Epithelial cell of esophagus (primary cell): ENCODE measurements at regions not wholly inside any gene's neighbourhood (a gene's known extent, or its start where the extent isn't known, plus 50 kb on each side); places are given as distances from the start of the nearest gene placed in this dataset.
"Not testable (repeated sequence)": the region's sequence is repeated elsewhere in the genome, so short reads cannot be mapped to it uniquely, and the experiment has no call there.

Experiments
- DNase-seq: peaks from one replicate; pipeline ENCODE4 v3.0.0; 2010; ENCODE audit warnings: low read depth
- H3K4me3 ChIP-seq: 2 replicates; pipeline ENCODE4 v1.5.1; 2011; ENCODE audit warnings: mild to moderate bottlenecking, low read length, control low read depth
- TF ChIP-seq, protein P1 (sequence below): IDR thresholded peaks from 2 replicates; pipeline ENCODE4 v1.5.1; 2011; ENCODE audit warnings: low read depth, mild to moderate bottlenecking, low read length, control low read depth, inconsistent platforms; ENCODE audit not compliant: insufficient read depth; ENCODE audit errors: missing control alignments

DNA sequence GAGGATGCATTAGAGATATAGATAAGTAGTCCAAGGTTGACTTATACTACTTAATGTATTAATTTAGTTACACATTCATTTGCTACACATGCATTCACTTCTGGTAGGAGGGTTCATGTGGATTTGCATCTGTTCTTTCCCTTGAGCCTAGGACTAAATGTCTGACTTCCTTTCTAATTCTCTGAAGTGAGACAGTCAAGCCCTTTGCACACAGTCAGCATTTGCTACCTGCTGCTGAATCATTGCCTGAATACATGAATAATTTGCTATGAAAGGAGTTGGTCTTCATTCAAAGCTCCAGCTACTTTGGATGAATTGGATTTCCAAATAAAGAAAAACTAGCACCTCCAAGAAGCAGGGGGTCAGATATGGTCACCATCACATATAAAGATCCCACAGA lies 154.8 kb upstream of the DAB1 start:
- TF ChIP-seq, protein P1, sequence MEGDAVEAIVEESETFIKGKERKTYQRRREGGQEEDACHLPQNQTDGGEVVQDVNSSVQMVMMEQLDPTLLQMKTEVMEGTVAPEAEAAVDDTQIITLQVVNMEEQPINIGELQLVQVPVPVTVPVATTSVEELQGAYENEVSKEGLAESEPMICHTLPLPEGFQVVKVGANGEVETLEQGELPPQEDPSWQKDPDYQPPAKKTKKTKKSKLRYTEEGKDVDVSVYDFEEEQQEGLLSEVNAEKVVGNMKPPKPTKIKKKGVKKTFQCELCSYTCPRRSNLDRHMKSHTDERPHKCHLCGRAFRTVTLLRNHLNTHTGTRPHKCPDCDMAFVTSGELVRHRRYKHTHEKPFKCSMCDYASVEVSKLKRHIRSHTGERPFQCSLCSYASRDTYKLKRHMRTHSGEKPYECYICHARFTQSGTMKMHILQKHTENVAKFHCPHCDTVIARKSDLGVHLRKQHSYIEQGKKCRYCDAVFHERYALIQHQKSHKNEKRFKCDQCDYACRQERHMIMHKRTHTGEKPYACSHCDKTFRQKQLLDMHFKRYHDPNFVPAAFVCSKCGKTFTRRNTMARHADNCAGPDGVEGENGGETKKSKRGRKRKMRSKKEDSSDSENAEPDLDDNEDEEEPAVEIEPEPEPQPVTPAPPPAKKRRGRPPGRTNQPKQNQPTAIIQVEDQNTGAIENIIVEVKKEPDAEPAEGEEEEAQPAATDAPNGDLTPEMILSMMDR: no peak
- DNase-seq: no peak
- no peak overlapping the region for H3K4me3 ChIP-seq

DNA sequence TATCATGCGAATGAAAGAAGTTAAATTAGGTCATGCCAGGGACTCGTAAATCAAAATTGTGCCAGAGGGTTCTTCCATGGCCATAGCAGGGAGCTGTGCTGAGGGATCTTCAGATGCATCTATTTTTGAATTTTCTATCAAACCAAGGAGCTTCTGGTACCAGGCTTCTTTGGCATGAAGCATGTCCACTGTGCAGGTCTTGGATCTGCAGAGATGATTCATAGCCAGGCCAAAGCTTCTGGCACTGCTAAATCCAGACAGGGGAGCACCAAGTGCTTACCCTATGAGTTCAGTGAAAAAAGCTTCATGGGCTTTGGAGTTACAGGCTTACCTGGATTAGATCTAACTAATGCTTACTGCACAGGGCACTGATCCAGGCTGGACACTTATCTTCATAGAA lies 154.2 kb upstream of the DAB1 start:
- TF ChIP-seq, protein P1: no peak
- no peak for DNase-seq
- H3K4me3 ChIP-seq: no peak overlapping the region

DNA sequence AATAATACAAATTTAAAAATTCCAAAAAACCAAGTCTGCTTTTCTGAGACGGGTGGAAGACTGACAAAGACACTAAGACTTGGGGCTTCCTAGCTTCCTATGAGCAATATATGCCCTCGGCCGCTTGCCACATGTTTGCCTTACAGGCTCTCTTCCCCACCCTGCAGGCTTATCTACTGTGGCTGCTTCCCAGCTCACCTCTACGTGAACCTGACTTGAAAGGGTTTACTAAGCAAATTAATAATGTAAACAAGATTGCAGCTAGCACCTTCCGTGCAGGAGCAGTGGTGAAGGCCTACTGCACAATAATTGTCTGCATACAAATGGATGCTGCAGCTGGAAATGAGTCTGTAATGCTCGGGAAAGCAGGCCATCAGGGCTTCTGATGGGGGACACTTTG lies 152.9 kb upstream of the DAB1 start:
- TF ChIP-seq, protein P1: no peak
- DNase-seq: peak; percentile 4
- no peak overlapping the region for H3K4me3 ChIP-seq

DNA sequence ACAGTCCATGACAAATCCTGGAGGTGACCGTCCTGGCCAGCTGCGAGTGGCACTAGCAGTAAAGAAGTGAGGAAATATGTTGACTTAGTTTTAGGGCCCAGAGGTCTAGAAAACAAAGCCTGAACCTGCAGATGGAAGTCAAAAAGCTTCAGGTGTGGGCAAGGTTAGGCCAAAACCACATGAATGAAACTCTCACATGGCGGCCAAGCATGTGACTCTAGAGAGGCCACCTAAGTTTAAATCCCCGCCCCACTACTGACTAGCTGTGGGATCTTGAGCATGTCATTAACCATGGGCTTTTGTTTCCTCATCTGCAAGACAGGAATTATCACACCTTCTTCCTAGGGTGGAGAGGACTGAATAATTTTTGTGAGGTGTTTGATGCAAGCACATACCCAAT lies 148.2 kb upstream of the DAB1 start:
- no peak for DNase-seq
- TF ChIP-seq, protein P1: no peak
- H3K4me3 ChIP-seq: no peak overlapping the region

DNA sequence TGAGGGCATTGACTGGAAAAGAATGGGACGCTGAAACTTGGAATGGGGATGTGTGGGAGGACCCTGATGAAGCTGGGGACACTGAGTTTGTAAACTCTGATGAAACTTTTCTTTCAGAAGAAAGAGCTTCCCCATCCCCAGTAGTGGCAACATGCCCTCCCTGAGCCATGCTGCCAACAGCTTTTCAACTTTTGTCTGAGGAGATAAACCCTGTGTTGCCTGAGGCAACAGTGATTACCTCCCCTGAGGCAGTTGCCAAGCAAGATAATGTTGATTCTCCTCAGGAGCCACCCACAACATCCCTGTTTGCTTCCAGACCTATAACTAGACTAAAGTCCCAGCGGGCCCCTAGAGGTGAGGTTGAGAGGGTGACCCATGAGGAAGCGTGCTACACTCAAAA lies 134.2 kb upstream of the DAB1 start:
- H3K4me3 ChIP-seq, DNase-seq: not testable (repeated sequence)

DNA sequence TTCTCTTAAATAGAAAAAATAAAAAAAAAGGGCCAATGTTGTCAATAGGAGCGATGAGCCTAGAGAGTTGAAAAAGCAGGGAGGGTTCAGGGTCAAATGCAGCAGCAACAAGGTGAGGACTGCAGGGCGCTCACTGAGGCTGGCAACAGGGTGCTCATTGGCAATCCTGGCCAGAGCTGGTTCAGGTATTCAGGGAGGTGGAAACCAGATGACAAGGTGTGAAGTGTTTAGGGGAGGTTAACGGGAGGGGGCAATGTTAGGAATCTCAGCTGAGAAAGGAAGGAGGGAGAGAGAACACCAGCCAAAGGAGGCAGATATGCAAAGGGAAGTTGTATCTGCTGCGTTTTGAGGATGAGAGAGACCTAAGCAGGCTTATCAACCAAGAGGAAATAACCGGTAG lies 129.8 kb upstream of the DAB1 start:
- H3K4me3 ChIP-seq: no peak overlapping the region
- no peak for DNase-seq
- TF ChIP-seq, protein P1: no peak

DNA sequence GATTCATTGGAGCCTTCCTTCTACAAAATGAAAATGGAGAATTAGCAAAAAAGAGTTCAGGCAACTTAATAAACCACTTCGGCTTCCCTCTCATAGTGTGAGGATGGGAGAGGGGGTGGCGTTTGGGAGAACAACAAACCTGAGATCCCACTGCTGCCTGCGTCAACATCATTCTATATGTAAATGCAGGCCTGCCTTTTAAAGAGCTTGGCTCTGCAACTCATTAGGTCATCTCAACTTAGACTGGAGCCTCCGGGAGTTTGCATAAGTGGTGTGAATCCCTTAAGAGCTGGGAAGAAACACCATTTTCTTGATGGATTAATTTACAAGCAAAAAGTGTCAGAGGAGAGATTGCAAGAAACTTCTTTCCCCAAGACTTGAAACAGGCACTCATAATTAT lies 127.6 kb upstream of the DAB1 start:
- no peak overlapping the region for H3K4me3 ChIP-seq
- DNase-seq: no peak
- TF ChIP-seq, protein P1: no peak

DNA sequence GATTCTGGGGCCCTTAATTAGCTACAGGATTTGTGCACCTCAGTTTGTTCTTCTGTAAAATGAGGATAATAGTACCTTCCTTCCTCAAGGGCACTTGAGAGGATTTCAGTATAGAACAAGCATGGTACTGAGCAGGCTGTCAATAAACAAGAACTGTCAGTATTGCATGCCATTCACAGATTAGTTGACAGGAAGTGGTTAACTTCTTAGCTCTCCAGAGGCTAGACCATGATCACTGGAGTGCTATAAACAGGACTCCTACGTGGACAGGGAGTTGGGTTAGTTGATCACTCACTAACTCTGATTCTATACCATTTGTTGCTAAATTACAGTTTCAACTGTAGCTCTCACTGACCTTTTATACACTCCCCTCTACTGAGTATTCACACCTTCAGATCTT lies 126.2 kb upstream of the DAB1 start:
- TF ChIP-seq, protein P1: no peak
- no peak for DNase-seq
- H3K4me3 ChIP-seq: no peak overlapping the region
